ENCODE measurements at regions not wholly inside any gene's neighbourhood (a gene's known extent, or its start where the extent isn't known, plus 50 kb on each side); places are given as distances from the start of the nearest gene placed in this dataset.

- no peak for DNase-seq
These were observed 484.0 kb upstream of the TGFBR2 start for GRCh38 chr3:30122359-30122758.

- DNase-seq: no peak
These were observed 483.2 kb upstream of the TGFBR2 start for GRCh38 chr3:30123224-30123623.

- DNase-seq: no peak
These were observed 482.6 kb upstream of the TGFBR2 start for GRCh38 chr3:30123755-30124154.

GRCh38 chr3:30124435-30125370 is 481.7 kb upstream of the TGFBR2 start:
- DNase-seq: no peak

GRCh38 chr3:30129765-30130164 is 476.6 kb upstream of the TGFBR2 start:
- no peak for DNase-seq

GRCh38 chr3:30130391-30130790 is 476.0 kb upstream of the TGFBR2 start:
- no peak for DNase-seq

GRCh38 chr3:30131191-30131590 is 475.2 kb upstream of the TGFBR2 start:
- no peak for DNase-seq

- DNase-seq: no peak
These were observed 471.2 kb upstream of the TGFBR2 start for GRCh38 chr3:30135190-30135589.

GRCh38 chr3:30139283-30139682 is 467.1 kb upstream of the TGFBR2 start:
- no peak for DNase-seq

GRCh38 chr3:30140356-30141075 is 465.9 kb upstream of the TGFBR2 start:
- no peak for DNase-seq

GRCh38 chr3:30141178-30141581 is 465.2 kb upstream of the TGFBR2 start:
- no peak for DNase-seq

GRCh38 chr3:30141927-30142326 is 464.5 kb upstream of the TGFBR2 start:
- DNase-seq: no peak

- no peak for DNase-seq
These were observed 463.5 kb upstream of the TGFBR2 start for GRCh38 chr3:30142946-30143345.

- DNase-seq: no peak
These were observed 461.1 kb upstream of the TGFBR2 start for GRCh38 chr3:30145281-30145680.

- no peak for DNase-seq
These were observed 459.4 kb upstream of the TGFBR2 start for GRCh38 chr3:30146978-30147377.

- DNase-seq: no peak
These were observed 451.5 kb upstream of the TGFBR2 start for GRCh38 chr3:30154853-30155252.

- DNase-seq: no peak
These were observed 450.6 kb upstream of the TGFBR2 start for GRCh38 chr3:30155755-30156154.

GRCh38 chr3:30156586-30157498 is 449.6 kb upstream of the TGFBR2 start:
- no peak for DNase-seq

GRCh38 chr3:30161375-30161774 is 445.0 kb upstream of the TGFBR2 start:
- DNase-seq: no peak

- DNase-seq: no peak
These were observed 443.8 kb upstream of the TGFBR2 start for GRCh38 chr3:30162579-30162978.

GRCh38 chr3:30166535-30166934 is 439.9 kb upstream of the TGFBR2 start:
- no peak for DNase-seq

- no peak for DNase-seq
These were observed 438.8 kb upstream of the TGFBR2 start for GRCh38 chr3:30167541-30168011.

GRCh38 chr3:30169487-30169886 is 436.9 kb upstream of the TGFBR2 start:
- DNase-seq: no peak
